ENCODE measurements at regions not wholly inside any gene's neighbourhood (a gene's known extent, or its start where the extent isn't known, plus 50 kb on each side); places are given as distances from the start of the nearest gene placed in this dataset.

DNA sequence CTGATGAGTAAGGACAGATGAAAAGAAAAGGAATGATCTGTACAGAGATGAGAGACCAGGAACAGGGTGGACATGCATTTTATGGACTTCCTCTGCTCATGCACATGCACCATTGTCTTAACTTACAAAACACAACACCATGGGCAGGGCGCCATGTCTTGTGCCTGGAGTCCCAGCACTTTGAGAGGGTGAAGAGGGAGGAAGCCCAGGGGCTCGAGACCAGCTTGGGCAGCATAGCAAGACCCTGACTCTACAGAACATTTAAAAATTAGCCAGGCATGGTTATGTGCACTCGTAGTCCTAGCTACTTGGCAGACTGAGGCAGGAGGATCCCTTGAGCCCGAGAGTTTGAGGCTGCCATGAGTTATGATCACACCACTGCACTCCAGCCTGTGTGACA lies 86.9 kb downstream of the ZFP36L2 start:
- in situ Hi-C loops (cut with MboI; ENCODE audit: low pct_ligation_motif_present in 1 of 4, low pct_unique_long_range_greater_than_20kb in 1 of 4, low sequenced_read_pairs in 3 of 4), result no loop called here
- Histone ChIP-seq H3K27me3 (no peaks in the 10 kb centered on the region), H3K36me3 (no peaks in the 10 kb centered on the region), H3K9me3 (no peaks in the 10 kb centered on the region), H3K4me3 (no peak overlapping the region), H3K27ac (no peak overlapping the region), H3K4me1 (peaks cover 0 to 33% (median 5%) of the 10 kb centered on the region in 4 donors)
- TF ChIP-seq POLR2A (IDR thresholded peaks at IDR 0.05), result no peak
- TF ChIP-seq POLR2AphosphoS5 (IDR thresholded peaks at IDR 0.05), result no peak
- no peak for TF ChIP-seq EP300 (IDR thresholded peaks at IDR 0.05; ENCODE audit: low read depth)
- TF ChIP-seq, protein P1, sequence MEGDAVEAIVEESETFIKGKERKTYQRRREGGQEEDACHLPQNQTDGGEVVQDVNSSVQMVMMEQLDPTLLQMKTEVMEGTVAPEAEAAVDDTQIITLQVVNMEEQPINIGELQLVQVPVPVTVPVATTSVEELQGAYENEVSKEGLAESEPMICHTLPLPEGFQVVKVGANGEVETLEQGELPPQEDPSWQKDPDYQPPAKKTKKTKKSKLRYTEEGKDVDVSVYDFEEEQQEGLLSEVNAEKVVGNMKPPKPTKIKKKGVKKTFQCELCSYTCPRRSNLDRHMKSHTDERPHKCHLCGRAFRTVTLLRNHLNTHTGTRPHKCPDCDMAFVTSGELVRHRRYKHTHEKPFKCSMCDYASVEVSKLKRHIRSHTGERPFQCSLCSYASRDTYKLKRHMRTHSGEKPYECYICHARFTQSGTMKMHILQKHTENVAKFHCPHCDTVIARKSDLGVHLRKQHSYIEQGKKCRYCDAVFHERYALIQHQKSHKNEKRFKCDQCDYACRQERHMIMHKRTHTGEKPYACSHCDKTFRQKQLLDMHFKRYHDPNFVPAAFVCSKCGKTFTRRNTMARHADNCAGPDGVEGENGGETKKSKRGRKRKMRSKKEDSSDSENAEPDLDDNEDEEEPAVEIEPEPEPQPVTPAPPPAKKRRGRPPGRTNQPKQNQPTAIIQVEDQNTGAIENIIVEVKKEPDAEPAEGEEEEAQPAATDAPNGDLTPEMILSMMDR (IDR thresholded peaks at IDR 0.05), result no peak
- WGBS, 2 donors (ENCODE audit: low coverage in 1 of 2), result 92% methylated on average over 4 of the region's 4 CpGs
- no peak for DNase-seq
- intact Hi-C loops (cut with DNase I; ENCODE audit: low total_unique reads), result no loop called here

DNA sequence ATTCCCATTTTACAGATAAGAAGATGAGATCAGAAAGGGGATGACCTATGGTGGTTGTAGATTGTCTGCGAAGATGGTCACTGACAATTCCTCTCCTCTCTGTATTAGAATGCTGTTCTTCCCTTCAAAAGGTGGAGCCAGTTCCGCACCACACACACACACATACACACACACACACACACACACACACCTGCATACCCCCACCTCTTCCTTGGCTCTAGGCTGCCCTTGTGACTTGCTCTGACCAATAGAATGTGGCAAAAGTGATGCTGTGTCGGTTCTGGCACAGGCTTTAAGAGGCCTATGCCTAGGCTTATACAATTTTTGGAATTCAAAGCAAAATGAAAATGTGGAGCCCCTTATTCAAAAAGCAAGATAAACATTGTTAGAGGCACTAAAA lies 88.0 kb downstream of the ZFP36L2 start:
- peak overlapping the region in 3 of 4 donors; percentile 58 to 76 (median 65) for H3K27ac ChIP-seq
- H3K27me3 ChIP-seq, result no peaks in the 10 kb centered on the region
- intact Hi-C loops (cut with DNase I; ENCODE audit: low total_unique reads) (no loop called here), in situ Hi-C loops (cut with MboI; ENCODE audit: low pct_ligation_motif_present in 1 of 4, low pct_unique_long_range_greater_than_20kb in 1 of 4, low sequenced_read_pairs in 3 of 4) (no loop called here)
- no peaks in the 10 kb centered on the region for H3K9me3 ChIP-seq
- H3K36me3 ChIP-seq, result no peaks in the 10 kb centered on the region
- TF ChIP-seq POLR2A (IDR thresholded peaks at IDR 0.05) (no peak), EP300 (IDR thresholded peaks at IDR 0.05; ENCODE audit: low read depth) (no peak), POLR2AphosphoS5 (IDR thresholded peaks at IDR 0.05) (no peak)
- TF ChIP-seq, protein P1 (IDR thresholded peaks at IDR 0.05), result no peak
- 92% methylated on average over 3 of the region's 3 CpGs; no CpG with 5 or more reads in 1 of the 2 donors for WGBS, 2 donors (ENCODE audit: low coverage in 1 of 2)
- peaks cover 4 to 42% (median 9%) of the 10 kb centered on the region in 4 donors for H3K4me1 ChIP-seq
- DNase-seq, result no peak
- no peak overlapping the region for H3K4me3 ChIP-seq

DNA sequence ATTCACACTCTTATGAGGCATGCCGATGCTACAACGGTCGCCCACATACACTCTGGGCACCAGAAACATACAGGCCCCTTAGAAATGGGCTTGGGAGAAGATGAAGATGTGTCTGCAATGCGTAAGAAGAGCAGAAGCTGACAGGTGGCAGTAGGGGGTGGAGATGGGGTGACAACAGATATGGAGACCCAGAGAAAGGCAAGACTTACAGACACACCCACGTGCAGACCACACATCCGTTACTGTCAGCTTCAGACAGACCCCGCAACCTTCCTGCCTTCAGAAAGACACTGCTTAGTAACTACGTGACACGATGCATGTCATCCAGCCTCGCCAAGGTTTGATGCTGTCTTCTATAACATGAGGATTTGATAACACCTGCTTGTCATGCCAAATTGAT lies 89.5 kb downstream of the ZFP36L2 start:
- WGBS, 2 donors (ENCODE audit: low coverage in 1 of 2), result 90% methylated on average over 10 of the region's 10 CpGs; no CpG with 5 or more reads in 1 of the 2 donors
- H3K36me3 ChIP-seq, result no peaks in the 10 kb centered on the region
- DNase-seq, result no peak
- H3K27me3 ChIP-seq, result no peaks in the 10 kb centered on the region
- no peak overlapping the region for H3K4me3 ChIP-seq
- H3K4me1 ChIP-seq, result peaks cover 17 to 57% (median 24%) of the 10 kb centered on the region in 4 donors
- H3K27ac ChIP-seq, result peak overlapping the region; percentile 43 to 83 (median 62)
- in situ Hi-C loops (cut with MboI; ENCODE audit: low pct_ligation_motif_present in 1 of 4, low pct_unique_long_range_greater_than_20kb in 1 of 4, low sequenced_read_pairs in 3 of 4) (no loop called here), intact Hi-C loops (cut with DNase I; ENCODE audit: low total_unique reads) (no loop called here)
- no peak for TF ChIP-seq EP300 (IDR thresholded peaks at IDR 0.05; ENCODE audit: low read depth)
- TF ChIP-seq POLR2A (IDR thresholded peaks at IDR 0.05), result peak; percentile 19
- TF ChIP-seq POLR2AphosphoS5 (IDR thresholded peaks at IDR 0.05), result peak in 2 of 3 donors; percentile 29 to 39
- H3K9me3 ChIP-seq, result no peaks in the 10 kb centered on the region

DNA sequence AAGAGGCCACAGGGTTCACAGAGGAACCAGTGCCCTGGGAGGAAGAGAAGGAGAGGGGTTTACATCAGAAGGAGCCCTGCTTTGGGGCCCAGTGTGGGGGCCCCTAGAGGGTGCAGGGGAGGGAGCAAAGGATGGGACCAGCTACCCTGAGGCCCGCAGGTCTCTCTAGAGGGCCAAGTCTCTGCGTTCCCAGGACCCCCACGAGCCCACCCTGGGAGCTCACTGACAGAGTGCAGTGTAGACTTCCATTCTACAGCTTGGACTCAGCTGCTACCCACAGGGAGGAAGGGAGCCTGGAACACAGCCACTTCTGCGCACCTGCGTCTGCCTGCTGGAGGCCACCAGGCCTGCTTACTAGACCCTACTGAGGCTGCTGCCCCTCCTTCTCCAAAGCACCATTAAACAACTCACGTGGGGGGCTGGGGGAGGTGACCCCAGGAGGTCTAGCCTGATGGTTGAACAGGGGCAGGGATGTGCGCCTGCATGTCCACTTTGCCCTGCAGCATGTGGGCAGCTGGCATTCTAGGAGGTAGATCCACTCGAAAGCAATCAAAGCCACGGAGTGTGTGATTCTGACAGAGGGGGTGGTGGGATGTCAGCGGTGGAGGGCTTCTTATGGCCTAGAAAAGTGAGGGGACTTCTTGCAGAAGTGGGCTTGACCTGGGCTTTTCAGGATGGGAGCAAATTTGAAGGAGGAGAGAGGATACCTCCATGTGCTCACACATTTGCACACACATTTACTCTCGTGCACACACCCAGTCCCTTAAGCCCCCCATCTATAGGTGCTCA lies 90.2 kb downstream of the ZFP36L2 start:
- intact Hi-C loops (cut with DNase I; ENCODE audit: low total_unique reads), result no loop called here
- in situ Hi-C loops (cut with MboI; ENCODE audit: low pct_ligation_motif_present in 1 of 4, low pct_unique_long_range_greater_than_20kb in 1 of 4, low sequenced_read_pairs in 3 of 4), result no loop called here

More for the DNA sequence above, 90.2 kb downstream of the ZFP36L2 start:
- 73 to 78% methylated on average over 2 to 11 of the region's 11 CpGs for WGBS, 2 donors (ENCODE audit: low coverage in 1 of 2)
- no peak for TF ChIP-seq EP300 (IDR thresholded peaks at IDR 0.05; ENCODE audit: low read depth)
- no peak for TF ChIP-seq POLR2AphosphoS5 (IDR thresholded peaks at IDR 0.05)
- TF ChIP-seq, protein P1 (IDR thresholded peaks at IDR 0.05), result no peak
- no peak for TF ChIP-seq POLR2A (IDR thresholded peaks at IDR 0.05)
- no peaks in the 10 kb centered on the region for H3K27me3 ChIP-seq
- H3K4me1 ChIP-seq, result peaks cover 24 to 64% (median 30%) of the 10 kb centered on the region in 4 donors
- DNase-seq, result no peak
- no peaks in the 10 kb centered on the region for H3K9me3 ChIP-seq
- H3K4me3 ChIP-seq, result no peak overlapping the region
- H3K36me3 ChIP-seq, result no peaks in the 10 kb centered on the region
- peak overlapping the region; percentile 42 to 83 (median 51) for H3K27ac ChIP-seq

Measured in transverse colon (tissue), 4 donors.